22Rv1 (cell line): ENCODE measurements at regions not wholly inside any gene's neighbourhood (a gene's known extent, or its start where the extent isn't known, plus 50 kb on each side); places are given as distances from the start of the nearest gene placed in this dataset.

Experiments used
- ZFX ChIP-seq: fragments of 450-650 bp; IDR thresholded peaks from 2 replicates; pipeline ENCODE4 v1.6.1; 2017; ENCODE audit warnings: antibody characterized with exemption, borderline replicate concordance
- TF ChIP-seq, protein P1 (sequence below): fragments of 450-650 bp; IDR thresholded peaks from 2 replicates; pipeline ENCODE4 v1.5.1; 2017; ENCODE audit warnings: mild to moderate bottlenecking

DNA sequence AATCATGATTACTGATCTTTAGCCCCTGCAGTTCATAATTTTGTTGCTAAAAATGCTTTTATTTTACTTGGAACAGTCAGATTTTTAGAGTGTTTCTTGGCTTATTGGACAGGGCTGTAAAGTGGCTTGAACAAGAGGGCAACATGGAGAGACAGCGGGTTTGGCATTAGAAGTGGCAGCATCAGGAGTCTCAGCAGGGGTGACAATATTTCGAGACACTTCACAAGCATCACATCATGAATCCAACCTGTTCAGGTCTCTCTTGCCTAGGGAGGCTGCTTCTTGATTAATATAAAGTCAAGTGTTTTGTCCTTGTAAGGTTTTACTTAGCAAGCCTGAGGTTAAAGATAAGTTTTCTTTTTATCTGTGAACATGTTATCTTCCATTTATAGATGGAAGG lies 2249.5 kb downstream of the LRRC4C start:
- TF ChIP-seq, protein P1, sequence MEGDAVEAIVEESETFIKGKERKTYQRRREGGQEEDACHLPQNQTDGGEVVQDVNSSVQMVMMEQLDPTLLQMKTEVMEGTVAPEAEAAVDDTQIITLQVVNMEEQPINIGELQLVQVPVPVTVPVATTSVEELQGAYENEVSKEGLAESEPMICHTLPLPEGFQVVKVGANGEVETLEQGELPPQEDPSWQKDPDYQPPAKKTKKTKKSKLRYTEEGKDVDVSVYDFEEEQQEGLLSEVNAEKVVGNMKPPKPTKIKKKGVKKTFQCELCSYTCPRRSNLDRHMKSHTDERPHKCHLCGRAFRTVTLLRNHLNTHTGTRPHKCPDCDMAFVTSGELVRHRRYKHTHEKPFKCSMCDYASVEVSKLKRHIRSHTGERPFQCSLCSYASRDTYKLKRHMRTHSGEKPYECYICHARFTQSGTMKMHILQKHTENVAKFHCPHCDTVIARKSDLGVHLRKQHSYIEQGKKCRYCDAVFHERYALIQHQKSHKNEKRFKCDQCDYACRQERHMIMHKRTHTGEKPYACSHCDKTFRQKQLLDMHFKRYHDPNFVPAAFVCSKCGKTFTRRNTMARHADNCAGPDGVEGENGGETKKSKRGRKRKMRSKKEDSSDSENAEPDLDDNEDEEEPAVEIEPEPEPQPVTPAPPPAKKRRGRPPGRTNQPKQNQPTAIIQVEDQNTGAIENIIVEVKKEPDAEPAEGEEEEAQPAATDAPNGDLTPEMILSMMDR = no peak
- no peak for TF ChIP-seq ZFX
